ENCODE measurements at regions not wholly inside any gene's neighbourhood (a gene's known extent, or its start where the extent isn't known, plus 50 kb on each side); places are given as distances from the start of the nearest gene placed in this dataset.
"Not testable (repeated sequence)": the region's sequence is repeated elsewhere in the genome, so short reads cannot be mapped to it uniquely, and the experiment has no call there.

- DNase-seq (ENCODE audit: low spot score): no peak
Observed at GRCh38 chr13:64684685-64685431, 2545.3 kb downstream of the PCDH9 start.

GRCh38 chr13:64684108-64684507, 2546.0 kb downstream of the PCDH9 start:
- no peak for DNase-seq (ENCODE audit: low spot score)

GRCh38 chr13:64680739-64681138, 2549.4 kb downstream of the PCDH9 start:
- no peak for DNase-seq (ENCODE audit: low spot score)

- DNase-seq (ENCODE audit: low spot score): no peak
Observed at GRCh38 chr13:64675255-64675892, 2554.8 kb downstream of the PCDH9 start.

- DNase-seq (ENCODE audit: low spot score): no peak
Observed at GRCh38 chr13:64674126-64674525, 2556.0 kb downstream of the PCDH9 start.

- DNase-seq (ENCODE audit: low spot score): no peak
Observed at GRCh38 chr13:64672751-64673150, 2557.4 kb downstream of the PCDH9 start.

- DNase-seq (ENCODE audit: low spot score): no peak
Observed at GRCh38 chr13:64662887-64663593, 2567.1 kb downstream of the PCDH9 start.

- DNase-seq (ENCODE audit: low spot score): no peak
Observed at GRCh38 chr13:64648293-64648692, 2581.8 kb downstream of the PCDH9 start.

GRCh38 chr13:64643066-64643465, 2587.1 kb downstream of the PCDH9 start:
- no peak for DNase-seq (ENCODE audit: low spot score)

- DNase-seq (ENCODE audit: low spot score): no peak
Observed at GRCh38 chr13:64640002-64640401, 2590.1 kb downstream of the PCDH9 start.

- DNase-seq (ENCODE audit: low spot score): no peak
Observed at GRCh38 chr13:64639206-64639605, 2590.9 kb downstream of the PCDH9 start.

GRCh38 chr13:64633948-64634347, 2596.2 kb downstream of the PCDH9 start:
- DNase-seq (ENCODE audit: low spot score): no peak

- DNase-seq (ENCODE audit: low spot score): no peak
Observed at GRCh38 chr13:64627654-64628053, 2602.5 kb downstream of the PCDH9 start.

GRCh38 chr13:64626105-64626504, 2604.0 kb downstream of the PCDH9 start:
- DNase-seq (ENCODE audit: low spot score): no peak

- DNase-seq (ENCODE audit: low spot score): no peak
Observed at GRCh38 chr13:64617231-64617630, 2612.9 kb downstream of the PCDH9 start.

- DNase-seq (ENCODE audit: low spot score): no peak
Observed at GRCh38 chr13:64591971-64592370, 2638.2 kb downstream of the PCDH9 start.

GRCh38 chr13:64579331-64579730, 2650.8 kb downstream of the PCDH9 start:
- DNase-seq (ENCODE audit: low spot score): no peak

- DNase-seq (ENCODE audit: low spot score): no peak
Observed at GRCh38 chr13:64568748-64569147, 2661.4 kb downstream of the PCDH9 start.

- DNase-seq (ENCODE audit: low spot score): not testable (repeated sequence)
Observed at GRCh38 chr13:64558031-64558430, 2672.1 kb downstream of the PCDH9 start.

- DNase-seq (ENCODE audit: low spot score): no peak
Observed at GRCh38 chr13:64556376-64556775, 2673.8 kb downstream of the PCDH9 start.

- DNase-seq (ENCODE audit: low spot score): no peak
Observed at GRCh38 chr13:64553411-64554129, 2676.6 kb downstream of the PCDH9 start.

GRCh38 chr13:64551755-64552154, 2678.4 kb downstream of the PCDH9 start:
- DNase-seq (ENCODE audit: low spot score): no peak
